Fibroblast of villous mesenchyme (primary cell): ENCODE measurements at regions not wholly inside any gene's neighbourhood (a gene's known extent, or its start where the extent isn't known, plus 50 kb on each side); places are given as distances from the start of the nearest gene placed in this dataset.
A peak's percentile ranks its signal among the peaks of the same experiment; 100 is the strongest.

Experiments used
- DNase-seq: peaks from one replicate; pipeline ENCODE4 v3.0.0-alpha.2; 2010; ENCODE audit warnings: low read depth
- H3K4me3 ChIP-seq: 2 replicates; pipeline ENCODE4 v1.5.1; 2011; ENCODE audit warnings: low read depth, mild to moderate bottlenecking, low read length
- CTCF ChIP-seq: IDR thresholded peaks from 2 replicates; pipeline ENCODE4 v1.5.1; 2012; ENCODE audit warnings: low read depth, mild to moderate bottlenecking, low read length; ENCODE audit not compliant: insufficient read depth

- no peak for TF ChIP-seq CTCF
- DNase-seq = no peak
- no peak overlapping the region for H3K4me3 ChIP-seq
Observed at GRCh38 chr18:29156531-29156930, 979.6 kb upstream of the CDH2 start.

- H3K4me3 ChIP-seq = no peak overlapping the region
- DNase-seq = peak; percentile 62
- no peak for TF ChIP-seq CTCF
Observed at GRCh38 chr18:29154758-29155725, 978.1 kb upstream of the CDH2 start.

GRCh38 chr18:29154196-29154757, 977.3 kb upstream of the CDH2 start:
- DNase-seq = peak; percentile 42
- no peak overlapping the region for H3K4me3 ChIP-seq
- TF ChIP-seq CTCF = no peak

- no peak for DNase-seq
Observed at GRCh38 chr18:29153091-29153490, 976.2 kb upstream of the CDH2 start.

GRCh38 chr18:29147944-29148343, 971.0 kb upstream of the CDH2 start:
- TF ChIP-seq CTCF = no peak
- peak; percentile 87 for DNase-seq
- H3K4me3 ChIP-seq = no peak overlapping the region

More at GRCh38 chr18:29153091-29153490, 976.2 kb upstream of the CDH2 start:
- H3K4me3 ChIP-seq = no peak overlapping the region
- no peak for TF ChIP-seq CTCF

- TF ChIP-seq CTCF = no peak
- no peak overlapping the region for H3K4me3 ChIP-seq
- peak; percentile 46 for DNase-seq
Observed at GRCh38 chr18:29146068-29146467, 969.1 kb upstream of the CDH2 start.
